Mesothelial cell of epicardium (in vitro differentiated cells): ENCODE measurements at regions not wholly inside any gene's neighbourhood (a gene's known extent, or its start where the extent isn't known, plus 50 kb on each side); places are given as distances from the start of the nearest gene placed in this dataset.

Experiments
- DNase-seq, 2 experiments: peaks; one replicate each; pipeline ENCODE4 v3.0.0; 2021; ENCODE audit warnings: low spot score in 2 of 2; ENCODE audit not compliant: unreplicated experiment in 2 of 2
- H3K27ac Mint-ChIP-seq: 2 replicates; pipeline ENCODE4 v1.8.0; 2021; ENCODE audit warnings: mixed read lengths
- H3K27me3 Mint-ChIP-seq: 2 replicates; pipeline ENCODE4 v1.8.0; 2021; ENCODE audit warnings: low read depth, mixed read lengths
- H3K36me3 Mint-ChIP-seq: 2 replicates; pipeline ENCODE4 v1.8.0; 2021; ENCODE audit warnings: mixed read lengths
- H3K4me1 Mint-ChIP-seq: 2 replicates; pipeline ENCODE4 v1.8.0; 2021; ENCODE audit warnings: mixed read lengths
- H3K4me3 Mint-ChIP-seq: 2 replicates; pipeline ENCODE4 v1.8.0; 2021; ENCODE audit warnings: mild to moderate bottlenecking, moderate library complexity, mixed read lengths
- H3K9me3 Mint-ChIP-seq: 2 replicates; pipeline ENCODE4 v1.8.0; 2021; ENCODE audit warnings: mixed read lengths
- TF ChIP-seq, protein P1 (sequence below): fragments of 200-600 bp; sonication (generic); IDR thresholded peaks from one replicate; pipeline ENCODE4 v1.5.0; 2021; ENCODE audit warnings: antibody characterized with exemption; ENCODE audit not compliant: unreplicated experiment

GRCh38 chr1:96969656-96970163 lies 248.1 kb downstream of the PTBP2 start:
- Mint-ChIP-seq H3K27ac (no peak overlapping the region), H3K4me1 (peaks cover 8% of the 10 kb centered on the region), H3K27me3 (peaks cover 8% of the 10 kb centered on the region), H3K9me3 (no peaks in the 10 kb centered on the region), H3K36me3 (no peaks in the 10 kb centered on the region), H3K4me3 (no peak overlapping the region)
- TF ChIP-seq, protein P1, sequence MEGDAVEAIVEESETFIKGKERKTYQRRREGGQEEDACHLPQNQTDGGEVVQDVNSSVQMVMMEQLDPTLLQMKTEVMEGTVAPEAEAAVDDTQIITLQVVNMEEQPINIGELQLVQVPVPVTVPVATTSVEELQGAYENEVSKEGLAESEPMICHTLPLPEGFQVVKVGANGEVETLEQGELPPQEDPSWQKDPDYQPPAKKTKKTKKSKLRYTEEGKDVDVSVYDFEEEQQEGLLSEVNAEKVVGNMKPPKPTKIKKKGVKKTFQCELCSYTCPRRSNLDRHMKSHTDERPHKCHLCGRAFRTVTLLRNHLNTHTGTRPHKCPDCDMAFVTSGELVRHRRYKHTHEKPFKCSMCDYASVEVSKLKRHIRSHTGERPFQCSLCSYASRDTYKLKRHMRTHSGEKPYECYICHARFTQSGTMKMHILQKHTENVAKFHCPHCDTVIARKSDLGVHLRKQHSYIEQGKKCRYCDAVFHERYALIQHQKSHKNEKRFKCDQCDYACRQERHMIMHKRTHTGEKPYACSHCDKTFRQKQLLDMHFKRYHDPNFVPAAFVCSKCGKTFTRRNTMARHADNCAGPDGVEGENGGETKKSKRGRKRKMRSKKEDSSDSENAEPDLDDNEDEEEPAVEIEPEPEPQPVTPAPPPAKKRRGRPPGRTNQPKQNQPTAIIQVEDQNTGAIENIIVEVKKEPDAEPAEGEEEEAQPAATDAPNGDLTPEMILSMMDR: no peak
- no peak for DNase-seq

GRCh38 chr1:96971439-96971838 lies 249.9 kb downstream of the PTBP2 start:
- Mint-ChIP-seq H3K27me3 (peaks cover 10% of the 10 kb centered on the region), H3K27ac (no peak overlapping the region), H3K9me3 (peaks cover 12% of the 10 kb centered on the region), H3K4me3 (no peak overlapping the region), H3K36me3 (no peaks in the 10 kb centered on the region), H3K4me1 (peaks cover 8% of the 10 kb centered on the region)
- TF ChIP-seq, protein P1: no peak
- DNase-seq: no peak

- Mint-ChIP-seq H3K27me3 (peaks cover 10% of the 10 kb centered on the region), H3K9me3 (peaks cover 14% of the 10 kb centered on the region), H3K27ac (no peak overlapping the region), H3K4me1 (peaks cover 8% of the 10 kb centered on the region), H3K36me3 (no peaks in the 10 kb centered on the region), H3K4me3 (no peak overlapping the region)
- DNase-seq: no peak
- TF ChIP-seq, protein P1: no peak
These were observed 250.4 kb downstream of the PTBP2 start for GRCh38 chr1:96971849-96972602.

DNA sequence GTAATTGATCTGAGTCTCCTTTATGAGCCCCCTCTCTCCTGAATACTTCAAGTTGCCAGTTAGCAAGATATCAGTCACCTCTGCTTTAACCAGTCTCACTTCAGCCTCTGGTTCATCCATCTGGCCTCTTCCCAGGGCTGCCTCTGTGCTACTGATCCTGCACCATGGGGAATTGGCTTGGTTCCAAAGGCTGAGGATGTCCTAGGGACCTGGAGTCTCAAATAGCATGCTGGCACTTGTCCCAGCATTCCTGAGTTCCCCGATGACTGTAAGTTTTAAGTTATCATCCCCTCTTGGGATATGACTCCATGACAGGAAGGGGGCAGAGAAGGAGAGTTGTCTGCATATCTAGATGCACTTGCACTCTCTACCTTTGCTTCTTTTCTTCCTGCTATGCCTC lies 252.0 kb downstream of the PTBP2 start:
- TF ChIP-seq, protein P1: no peak
- Mint-ChIP-seq H3K36me3 (no peaks in the 10 kb centered on the region), H3K27me3 (peaks cover 10% of the 10 kb centered on the region), H3K4me1 (peaks cover 4% of the 10 kb centered on the region), H3K9me3 (peaks cover 14% of the 10 kb centered on the region), H3K27ac (no peak overlapping the region), H3K4me3 (no peak overlapping the region)
- DNase-seq: no peak

DNA sequence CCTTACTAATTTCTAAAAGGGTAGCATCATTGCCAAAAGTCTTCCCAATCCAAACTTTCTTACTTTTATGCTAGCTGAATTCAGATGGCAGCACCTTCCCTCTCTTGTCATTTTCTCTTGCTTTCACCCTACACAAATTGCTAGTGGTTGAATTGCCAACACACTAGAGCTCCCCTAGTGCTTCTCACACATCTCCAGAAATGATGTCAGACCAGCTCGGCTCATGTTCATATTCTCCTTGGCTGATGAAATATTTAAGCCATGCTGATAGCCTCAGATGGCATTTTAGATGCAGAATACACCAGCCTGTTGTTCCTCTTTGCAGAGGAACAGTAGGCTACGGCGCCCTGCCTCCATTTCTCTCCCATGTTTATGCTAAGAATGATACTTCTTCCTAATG lies 256.9 kb downstream of the PTBP2 start:
- H3K4me1 Mint-ChIP-seq: peaks cover 18% of the 10 kb centered on the region
- TF ChIP-seq, protein P1: no peak

More for the DNA sequence above, 256.9 kb downstream of the PTBP2 start:
- peaks cover 3% of the 10 kb centered on the region for H3K27me3 Mint-ChIP-seq
- no peak overlapping the region for H3K4me3 Mint-ChIP-seq
- no peak for DNase-seq
- no peak overlapping the region for H3K27ac Mint-ChIP-seq
- H3K9me3 Mint-ChIP-seq: peaks cover 14% of the 10 kb centered on the region
- no peaks in the 10 kb centered on the region for H3K36me3 Mint-ChIP-seq
